ENCODE measurements at regions not wholly inside any gene's neighbourhood (a gene's known extent, or its start where the extent isn't known, plus 50 kb on each side); places are given as distances from the start of the nearest gene placed in this dataset.

DNA sequence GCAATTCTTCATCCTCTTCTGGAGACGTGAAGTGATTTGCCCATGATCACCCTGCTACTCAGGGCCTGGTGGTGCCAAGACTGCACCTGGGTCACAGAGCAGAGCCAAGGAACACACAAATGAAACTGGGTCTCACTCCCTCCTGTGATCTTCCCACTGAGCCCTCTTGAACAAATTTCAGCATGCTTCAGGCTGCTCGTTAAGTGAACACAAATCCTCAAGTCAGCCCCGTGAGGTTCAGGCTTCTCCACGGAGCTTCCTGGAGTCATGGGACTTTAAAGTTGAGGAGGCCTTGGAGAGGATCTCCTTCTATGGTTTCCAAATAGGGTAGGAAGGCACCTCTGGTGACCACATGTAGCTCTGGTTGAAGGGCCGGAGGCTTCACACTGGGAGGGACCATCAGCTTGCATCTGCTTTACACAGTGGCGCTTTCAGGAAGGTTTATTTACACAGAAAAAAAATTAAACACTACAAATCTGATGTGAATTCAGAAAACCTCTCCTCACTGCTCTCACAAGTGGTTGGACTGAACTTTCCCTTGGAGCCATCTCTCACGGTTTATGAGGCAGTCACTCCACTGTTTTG is 255.4 kb downstream of the LOXHD1 start:
- no peaks in the 10 kb centered on the region for H4K20me1 ChIP-seq (ENCODE audit: insufficient read depth, low read length)
- H3K4me3 ChIP-seq (ENCODE audit: insufficient read depth, low read length): no peak overlapping the region
- H3K4me2 ChIP-seq (ENCODE audit: insufficient read depth, low read length): no peak overlapping the region
- no peaks in the 10 kb centered on the region for H3K9me3 ChIP-seq (ENCODE audit: low read depth, low read length)
- H3K36me3 ChIP-seq (ENCODE audit: insufficient read depth, low read length): no peaks in the 10 kb centered on the region
- H3K4me1 ChIP-seq (ENCODE audit: insufficient read depth, low read length): no peaks in the 10 kb centered on the region
- no peak for DNase-seq (ENCODE audit: insufficient read length, low spot score, missing footprints)
- TF ChIP-seq, protein P1, sequence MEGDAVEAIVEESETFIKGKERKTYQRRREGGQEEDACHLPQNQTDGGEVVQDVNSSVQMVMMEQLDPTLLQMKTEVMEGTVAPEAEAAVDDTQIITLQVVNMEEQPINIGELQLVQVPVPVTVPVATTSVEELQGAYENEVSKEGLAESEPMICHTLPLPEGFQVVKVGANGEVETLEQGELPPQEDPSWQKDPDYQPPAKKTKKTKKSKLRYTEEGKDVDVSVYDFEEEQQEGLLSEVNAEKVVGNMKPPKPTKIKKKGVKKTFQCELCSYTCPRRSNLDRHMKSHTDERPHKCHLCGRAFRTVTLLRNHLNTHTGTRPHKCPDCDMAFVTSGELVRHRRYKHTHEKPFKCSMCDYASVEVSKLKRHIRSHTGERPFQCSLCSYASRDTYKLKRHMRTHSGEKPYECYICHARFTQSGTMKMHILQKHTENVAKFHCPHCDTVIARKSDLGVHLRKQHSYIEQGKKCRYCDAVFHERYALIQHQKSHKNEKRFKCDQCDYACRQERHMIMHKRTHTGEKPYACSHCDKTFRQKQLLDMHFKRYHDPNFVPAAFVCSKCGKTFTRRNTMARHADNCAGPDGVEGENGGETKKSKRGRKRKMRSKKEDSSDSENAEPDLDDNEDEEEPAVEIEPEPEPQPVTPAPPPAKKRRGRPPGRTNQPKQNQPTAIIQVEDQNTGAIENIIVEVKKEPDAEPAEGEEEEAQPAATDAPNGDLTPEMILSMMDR (IDR thresholded peaks at IDR 0.05; ENCODE audit: extremely low read depth, low read depth, low read length): no peak
- no peak overlapping the region for H2AFZ ChIP-seq (ENCODE audit: low read length)
- H3K27ac ChIP-seq (ENCODE audit: low read depth, low read length): no peak overlapping the region
- no peaks in the 10 kb centered on the region for H3K79me2 ChIP-seq (ENCODE audit: insufficient read depth, low read length)
- H3K27me3 ChIP-seq (ENCODE audit: insufficient read depth, low read length): no peaks in the 10 kb centered on the region

DNA sequence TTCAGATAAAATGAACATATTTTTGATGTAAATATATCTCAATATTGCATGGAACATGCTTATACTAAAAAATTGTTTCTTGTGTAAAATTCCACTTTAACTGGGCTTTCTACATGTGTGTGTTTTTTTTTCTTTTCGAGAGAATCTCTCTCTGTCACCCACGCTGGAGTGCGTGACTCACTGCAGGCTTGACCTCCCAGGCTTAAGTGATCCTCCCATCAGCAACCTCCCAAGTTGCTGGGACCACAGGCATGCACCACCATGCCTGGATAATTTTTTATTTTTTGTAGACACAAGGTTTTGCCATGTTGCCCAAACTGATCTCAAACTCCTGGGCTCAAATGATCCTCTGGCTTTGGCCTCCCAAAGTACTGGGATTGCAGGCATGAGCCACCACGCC is 254.6 kb downstream of the LOXHD1 start:
- Histone ChIP-seq H3K36me3 (ENCODE audit: insufficient read depth, low read length) (no peaks in the 10 kb centered on the region), H3K4me2 (ENCODE audit: insufficient read depth, low read length) (no peak overlapping the region), H3K27ac (ENCODE audit: low read depth, low read length) (no peak overlapping the region), H3K4me1 (ENCODE audit: insufficient read depth, low read length) (peaks cover under 1% of the 10 kb centered on the region), H4K20me1 (ENCODE audit: insufficient read depth, low read length) (no peaks in the 10 kb centered on the region), H3K9me3 (ENCODE audit: low read depth, low read length) (no peaks in the 10 kb centered on the region), H3K27me3 (ENCODE audit: insufficient read depth, low read length) (no peaks in the 10 kb centered on the region), H2AFZ (ENCODE audit: low read length) (no peak overlapping the region), H3K4me3 (ENCODE audit: insufficient read depth, low read length) (no peak overlapping the region), H3K79me2 (ENCODE audit: insufficient read depth, low read length) (no peaks in the 10 kb centered on the region)
- no peak for DNase-seq (ENCODE audit: insufficient read length, low spot score, missing footprints)
- TF ChIP-seq, protein P1 (IDR thresholded peaks at IDR 0.05; ENCODE audit: extremely low read depth, low read depth, low read length): no peak

DNA sequence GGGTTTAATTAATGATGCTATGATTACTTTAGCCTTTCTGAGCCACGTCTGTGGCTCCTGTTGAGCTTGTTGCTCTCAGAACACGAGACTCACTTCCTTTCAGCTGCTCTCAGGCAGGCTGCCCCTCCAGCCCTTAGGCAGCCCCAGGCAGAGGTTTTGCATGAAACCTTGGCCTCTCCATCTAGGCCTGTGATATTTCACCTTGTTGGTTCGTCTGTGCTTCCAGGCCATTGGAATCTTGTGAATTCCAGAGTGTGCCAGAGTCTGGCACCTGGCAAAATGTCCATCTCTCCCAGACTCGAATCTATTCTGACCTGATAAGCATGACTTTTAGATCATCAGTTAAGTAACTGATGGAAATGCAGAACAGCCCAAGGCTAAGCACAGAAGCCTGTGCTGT is 254.1 kb downstream of the LOXHD1 start:
- no peaks in the 10 kb centered on the region for H4K20me1 ChIP-seq (ENCODE audit: insufficient read depth, low read length)
- no peak overlapping the region for H3K27ac ChIP-seq (ENCODE audit: low read depth, low read length)
- no peak overlapping the region for H3K4me3 ChIP-seq (ENCODE audit: insufficient read depth, low read length)
- no peaks in the 10 kb centered on the region for H3K27me3 ChIP-seq (ENCODE audit: insufficient read depth, low read length)
- no peak overlapping the region for H3K4me2 ChIP-seq (ENCODE audit: insufficient read depth, low read length)
- DNase-seq (ENCODE audit: insufficient read length, low spot score, missing footprints): no peak
- H3K79me2 ChIP-seq (ENCODE audit: insufficient read depth, low read length): no peaks in the 10 kb centered on the region
- H3K4me1 ChIP-seq (ENCODE audit: insufficient read depth, low read length): peaks cover 4% of the 10 kb centered on the region
- no peaks in the 10 kb centered on the region for H3K36me3 ChIP-seq (ENCODE audit: insufficient read depth, low read length)
- no peaks in the 10 kb centered on the region for H3K9me3 ChIP-seq (ENCODE audit: low read depth, low read length)
- H2AFZ ChIP-seq (ENCODE audit: low read length): no peak overlapping the region
- TF ChIP-seq, protein P1 (IDR thresholded peaks at IDR 0.05; ENCODE audit: extremely low read depth, low read depth, low read length): no peak

DNA sequence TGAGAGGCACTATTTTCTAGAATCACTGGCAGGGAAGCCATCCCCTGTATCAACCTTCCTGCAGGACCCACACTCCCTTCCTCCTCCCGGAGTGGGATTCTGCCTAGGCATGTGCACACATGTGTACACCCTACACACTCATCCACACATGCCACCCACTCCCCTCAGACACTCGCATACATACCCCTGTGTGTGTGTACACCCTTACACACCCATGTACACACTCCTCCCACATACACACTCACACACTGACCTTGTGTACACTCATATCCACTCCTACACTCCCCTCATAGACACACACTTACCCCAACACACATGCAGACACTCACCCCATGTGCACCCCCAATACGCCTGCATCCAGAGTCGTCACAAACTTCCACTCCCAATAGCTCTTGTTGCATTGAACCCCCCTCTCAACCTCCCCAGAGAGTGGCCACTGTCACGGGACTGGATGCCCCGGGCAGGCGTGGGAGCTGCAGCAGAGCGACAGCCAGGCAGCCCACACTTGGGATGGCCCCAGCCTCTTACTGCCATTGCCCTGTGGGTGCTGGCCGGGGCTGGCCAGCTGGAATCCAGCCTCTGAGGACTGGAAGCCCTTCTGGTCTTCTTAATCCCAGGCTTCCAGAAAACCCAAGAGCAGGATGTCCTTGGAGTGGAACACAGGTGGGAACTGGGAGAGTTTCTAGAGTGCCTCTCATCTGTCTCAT is 251.0 kb downstream of the LOXHD1 start:
- Histone ChIP-seq H2AFZ (ENCODE audit: low read length) (no peak overlapping the region), H3K4me2 (ENCODE audit: insufficient read depth, low read length) (no peak overlapping the region), H3K4me1 (ENCODE audit: insufficient read depth, low read length) (peaks cover 4% of the 10 kb centered on the region), H4K20me1 (ENCODE audit: insufficient read depth, low read length) (no peaks in the 10 kb centered on the region), H3K4me3 (ENCODE audit: insufficient read depth, low read length) (no peak overlapping the region), H3K36me3 (ENCODE audit: insufficient read depth, low read length) (no peaks in the 10 kb centered on the region), H3K79me2 (ENCODE audit: insufficient read depth, low read length) (no peaks in the 10 kb centered on the region), H3K27ac (ENCODE audit: low read depth, low read length) (no peak overlapping the region), H3K9me3 (ENCODE audit: low read depth, low read length) (no peaks in the 10 kb centered on the region), H3K27me3 (ENCODE audit: insufficient read depth, low read length) (peaks cover 2% of the 10 kb centered on the region)
- TF ChIP-seq, protein P1 (IDR thresholded peaks at IDR 0.05; ENCODE audit: extremely low read depth, low read depth, low read length): no peak
- DNase-seq (ENCODE audit: insufficient read length, low spot score, missing footprints): no peak

Measured in osteoblast (primary cell).